ENCODE measurements at regions not wholly inside any gene's neighbourhood (a gene's known extent, or its start where the extent isn't known, plus 50 kb on each side); places are given as distances from the start of the nearest gene placed in this dataset.

DNA sequence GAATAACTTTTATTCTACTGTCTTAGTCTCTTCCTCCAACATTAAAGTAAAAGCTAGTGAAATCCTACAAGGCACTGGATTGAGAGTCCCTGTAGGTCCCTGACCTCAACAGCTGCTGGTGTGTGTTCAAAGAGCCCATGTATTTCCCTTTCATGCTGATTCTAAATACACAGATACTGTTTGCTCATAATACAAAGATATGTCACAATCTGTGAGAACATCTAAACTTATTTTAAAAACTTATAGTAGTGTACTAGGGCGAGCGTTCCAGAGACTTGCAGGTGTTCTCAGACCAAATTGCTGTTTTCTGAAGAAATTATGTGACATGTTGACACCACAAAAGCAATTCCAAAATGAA lies 145.9 kb upstream of the LIPC start:
- H3K27ac Mint-ChIP-seq = no peak overlapping the region
- Histone ChIP-seq H3K27me3 (no peaks in the 10 kb centered on the region), H3F3A (ENCODE audit: low read depth) (no peaks in the 10 kb centered on the region), H3K9me3 (ENCODE audit: low read depth) (no peaks in the 10 kb centered on the region), H3K36me3 (no peaks in the 10 kb centered on the region), H4K20me1 (ENCODE audit: low read depth) (no peaks in the 10 kb centered on the region), H3K27ac (no peak overlapping the region), H3K4me1 (peaks cover 7% of the 10 kb centered on the region), H3K79me2 (ENCODE audit: low read depth) (no peaks in the 10 kb centered on the region), H3K9ac (no peak overlapping the region), H3K4me2 (no peak overlapping the region), H2AFZ (replicated peaks) (no peak overlapping the region), H3K4me3 (no peak overlapping the region)
- TF ChIP-seq, protein P1, sequence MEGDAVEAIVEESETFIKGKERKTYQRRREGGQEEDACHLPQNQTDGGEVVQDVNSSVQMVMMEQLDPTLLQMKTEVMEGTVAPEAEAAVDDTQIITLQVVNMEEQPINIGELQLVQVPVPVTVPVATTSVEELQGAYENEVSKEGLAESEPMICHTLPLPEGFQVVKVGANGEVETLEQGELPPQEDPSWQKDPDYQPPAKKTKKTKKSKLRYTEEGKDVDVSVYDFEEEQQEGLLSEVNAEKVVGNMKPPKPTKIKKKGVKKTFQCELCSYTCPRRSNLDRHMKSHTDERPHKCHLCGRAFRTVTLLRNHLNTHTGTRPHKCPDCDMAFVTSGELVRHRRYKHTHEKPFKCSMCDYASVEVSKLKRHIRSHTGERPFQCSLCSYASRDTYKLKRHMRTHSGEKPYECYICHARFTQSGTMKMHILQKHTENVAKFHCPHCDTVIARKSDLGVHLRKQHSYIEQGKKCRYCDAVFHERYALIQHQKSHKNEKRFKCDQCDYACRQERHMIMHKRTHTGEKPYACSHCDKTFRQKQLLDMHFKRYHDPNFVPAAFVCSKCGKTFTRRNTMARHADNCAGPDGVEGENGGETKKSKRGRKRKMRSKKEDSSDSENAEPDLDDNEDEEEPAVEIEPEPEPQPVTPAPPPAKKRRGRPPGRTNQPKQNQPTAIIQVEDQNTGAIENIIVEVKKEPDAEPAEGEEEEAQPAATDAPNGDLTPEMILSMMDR (IDR thresholded peaks at IDR 0.05) = no peak
- TF ChIP-seq EZH2phosphoT487 (IDR thresholded peaks at IDR 0.05) = no peak
- no peak for TF ChIP-seq EZH2 (IDR thresholded peaks at IDR 0.05)
- no peaks in the 10 kb centered on the region for H3K27me3 Mint-ChIP-seq (ENCODE audit: insufficient read depth, low read depth)
- no peaks in the 10 kb centered on the region for H3K9me3 Mint-ChIP-seq
- no peaks in the 10 kb centered on the region for H3K36me3 Mint-ChIP-seq
- H3K4me1 Mint-ChIP-seq = peaks cover 12% of the 10 kb centered on the region
- DNase-seq (ENCODE audit: low spot score) = no peak
- H3K4me3 Mint-ChIP-seq = no peak overlapping the region

DNA sequence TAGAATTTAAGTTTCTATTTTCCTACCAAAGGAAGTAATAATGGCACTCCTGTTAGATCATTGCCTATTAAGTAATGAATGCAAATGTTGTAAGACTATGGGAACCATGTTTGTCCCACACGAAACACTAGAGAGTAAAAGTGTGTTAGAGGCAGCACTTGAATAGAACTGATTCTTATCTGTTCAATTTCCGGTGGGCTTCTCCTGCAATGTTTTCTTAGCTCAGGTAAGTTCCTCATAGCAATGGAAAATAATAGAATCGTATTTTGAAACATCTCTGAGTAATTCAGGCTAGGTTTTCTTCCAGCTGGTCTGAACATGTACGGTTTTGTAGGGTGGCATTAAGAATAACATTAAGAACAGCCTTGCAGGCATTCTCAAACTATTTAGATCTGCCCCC lies 145.3 kb upstream of the LIPC start:
- H3K36me3 ChIP-seq = no peaks in the 10 kb centered on the region
- no peak overlapping the region for H3K27ac ChIP-seq
- no peaks in the 10 kb centered on the region for H3F3A ChIP-seq (ENCODE audit: low read depth)
- no peaks in the 10 kb centered on the region for H3K9me3 ChIP-seq (ENCODE audit: low read depth)
- peaks cover 7% of the 10 kb centered on the region for H3K4me1 ChIP-seq
- H2AFZ ChIP-seq (replicated peaks) = no peak overlapping the region
- DNase-seq (ENCODE audit: low spot score) = no peak
- H3K9me3 Mint-ChIP-seq = no peaks in the 10 kb centered on the region
- H3K9ac ChIP-seq = no peak overlapping the region
- no peak overlapping the region for H3K27ac Mint-ChIP-seq
- H3K4me1 Mint-ChIP-seq = peaks cover 9% of the 10 kb centered on the region
- H3K36me3 Mint-ChIP-seq = no peaks in the 10 kb centered on the region
- H3K27me3 Mint-ChIP-seq (ENCODE audit: insufficient read depth, low read depth) = no peaks in the 10 kb centered on the region
- H3K4me2 ChIP-seq = no peak overlapping the region
- no peaks in the 10 kb centered on the region for H3K27me3 ChIP-seq
- H4K20me1 ChIP-seq (ENCODE audit: low read depth) = no peaks in the 10 kb centered on the region
- H3K4me3 Mint-ChIP-seq = no peak overlapping the region
- TF ChIP-seq EZH2phosphoT487 (IDR thresholded peaks at IDR 0.05) (no peak), EZH2 (IDR thresholded peaks at IDR 0.05) (no peak)
- TF ChIP-seq, protein P1 (IDR thresholded peaks at IDR 0.05) = no peak
- no peak overlapping the region for H3K4me3 ChIP-seq
- H3K79me2 ChIP-seq (ENCODE audit: low read depth) = no peaks in the 10 kb centered on the region

DNA sequence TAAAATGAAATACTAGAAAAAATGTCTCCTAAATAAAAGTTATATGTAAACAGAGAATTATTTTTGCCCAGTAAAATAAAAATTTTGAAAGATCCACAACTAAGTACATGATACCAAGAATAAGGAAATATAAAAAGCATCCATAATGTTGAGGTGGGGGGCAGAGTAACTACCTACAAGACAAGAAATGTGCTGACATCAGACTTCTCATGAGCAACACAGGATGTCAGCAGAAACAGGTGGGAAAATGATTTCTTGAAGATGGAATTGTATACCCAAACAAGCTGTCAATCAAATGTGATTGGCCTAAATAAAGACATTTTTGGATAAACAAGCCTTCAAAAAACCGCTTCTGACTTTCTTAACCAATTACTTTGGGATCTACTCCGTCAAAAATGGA lies 143.9 kb upstream of the LIPC start:
- Histone ChIP-seq H3K4me1 (no peaks in the 10 kb centered on the region), H3K9ac (no peak overlapping the region), H3F3A (ENCODE audit: low read depth) (no peaks in the 10 kb centered on the region), H3K27ac (no peak overlapping the region), H3K4me3 (no peak overlapping the region), H3K36me3 (no peaks in the 10 kb centered on the region), H3K9me3 (ENCODE audit: low read depth) (no peaks in the 10 kb centered on the region), H3K79me2 (ENCODE audit: low read depth) (no peaks in the 10 kb centered on the region), H3K4me2 (no peak overlapping the region), H3K27me3 (no peaks in the 10 kb centered on the region), H2AFZ (replicated peaks) (no peak overlapping the region), H4K20me1 (ENCODE audit: low read depth) (no peaks in the 10 kb centered on the region)
- H3K4me3 Mint-ChIP-seq = no peak overlapping the region
- no peaks in the 10 kb centered on the region for H3K27me3 Mint-ChIP-seq (ENCODE audit: insufficient read depth, low read depth)
- H3K36me3 Mint-ChIP-seq = no peaks in the 10 kb centered on the region
- peaks cover 5% of the 10 kb centered on the region for H3K4me1 Mint-ChIP-seq
- no peak overlapping the region for H3K27ac Mint-ChIP-seq
- H3K9me3 Mint-ChIP-seq = no peaks in the 10 kb centered on the region
- TF ChIP-seq EZH2phosphoT487 (IDR thresholded peaks at IDR 0.05) (no peak), EZH2 (IDR thresholded peaks at IDR 0.05) (no peak)
- DNase-seq (ENCODE audit: low spot score) = no peak

DNA sequence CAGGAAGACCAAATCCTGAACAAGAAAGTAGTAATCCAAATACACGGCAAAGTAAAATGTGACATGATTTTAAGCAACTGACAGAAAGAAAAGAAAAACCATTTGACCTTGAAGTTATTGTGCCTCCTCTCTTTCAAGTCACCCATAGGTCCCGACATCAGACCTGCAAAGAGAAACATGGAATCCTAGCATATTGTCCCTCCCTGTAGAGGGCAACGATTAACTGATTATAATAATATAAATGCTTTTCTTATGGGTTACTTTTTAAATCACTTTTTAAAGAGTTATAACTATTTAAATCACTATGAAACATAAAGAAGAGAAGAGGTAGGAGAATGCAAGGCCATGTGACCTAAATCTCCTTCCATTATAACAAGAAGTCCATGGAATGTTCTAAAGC lies 143.2 kb upstream of the LIPC start:
- no peak overlapping the region for H3K4me3 Mint-ChIP-seq
- no peaks in the 10 kb centered on the region for H4K20me1 ChIP-seq (ENCODE audit: low read depth)

More for the DNA sequence above, 143.2 kb upstream of the LIPC start:
- H3K79me2 ChIP-seq (ENCODE audit: low read depth) = no peaks in the 10 kb centered on the region
- no peak for DNase-seq (ENCODE audit: low spot score)
- peaks cover 7% of the 10 kb centered on the region for H3K4me1 Mint-ChIP-seq
- no peaks in the 10 kb centered on the region for H3K27me3 Mint-ChIP-seq (ENCODE audit: insufficient read depth, low read depth)
- H3K36me3 ChIP-seq = no peaks in the 10 kb centered on the region
- no peak overlapping the region for H2AFZ ChIP-seq (replicated peaks)
- H3K27ac Mint-ChIP-seq = no peak overlapping the region
- H3K27me3 ChIP-seq = no peaks in the 10 kb centered on the region
- no peaks in the 10 kb centered on the region for H3K9me3 ChIP-seq (ENCODE audit: low read depth)
- H3K4me3 ChIP-seq = no peak overlapping the region
- no peak overlapping the region for H3K27ac ChIP-seq
- H3K4me2 ChIP-seq = no peak overlapping the region
- H3K9ac ChIP-seq = no peak overlapping the region
- TF ChIP-seq EZH2 (IDR thresholded peaks at IDR 0.05) = no peak
- no peaks in the 10 kb centered on the region for H3K4me1 ChIP-seq
- H3F3A ChIP-seq (ENCODE audit: low read depth) = no peaks in the 10 kb centered on the region
- H3K9me3 Mint-ChIP-seq = no peaks in the 10 kb centered on the region
- no peaks in the 10 kb centered on the region for H3K36me3 Mint-ChIP-seq

All from neural progenitor cell (in vitro differentiated cells).